WTC11 (cell line): ENCODE measurements at regions not wholly inside any gene's neighbourhood (a gene's known extent, or its start where the extent isn't known, plus 50 kb on each side); places are given as distances from the start of the nearest gene placed in this dataset.

Source experiments
- CREB1 ChIP-seq: sonication (generic); formaldehyde crosslinking; IDR thresholded peaks from 2 replicates; pipeline ENCODE4 v1.8.0; 2023; ENCODE audit warnings: mild to moderate bottlenecking, missing genetic modification reagents
- CTCF ChIP-seq: fragments of 200-600 bp; IDR thresholded peaks from 2 replicates; pipeline ENCODE4 v1.8.0; 2022; ENCODE audit warnings: antibody characterized with exemption
- FOXJ3 ChIP-seq: sonication (generic); formaldehyde crosslinking; IDR thresholded peaks from 2 replicates; pipeline ENCODE4 v1.9.0; 2021; ENCODE audit warnings: missing genetic modification reagents, mild to moderate bottlenecking, borderline replicate concordance
- IRF2 ChIP-seq: sonication (generic); formaldehyde crosslinking; IDR thresholded peaks from 2 replicates; pipeline ENCODE4 v1.8.0; 2022; ENCODE audit warnings: low read depth, missing genetic modification reagents, borderline replicate concordance
- TEAD4 ChIP-seq: sonication (generic); formaldehyde crosslinking; IDR thresholded peaks from 2 replicates; pipeline ENCODE4 v1.8.0; 2022; ENCODE audit warnings: mild to moderate bottlenecking, missing genetic modification reagents
- TF ChIP-seq, protein P1 (sequence below): sonication (generic); formaldehyde crosslinking; IDR thresholded peaks from 2 replicates; pipeline ENCODE4 v1.8.1; 2023; ENCODE audit warnings: mild to moderate bottlenecking, missing genetic modification reagents
- TF ChIP-seq, protein P2 (sequence below): sonication (generic); formaldehyde crosslinking; IDR thresholded peaks from 2 replicates; pipeline ENCODE4 v1.8.0; 2022; ENCODE audit warnings: mild to moderate bottlenecking, missing genetic modification reagents

GRCh38 chr2:235267251-235267650, 226.6 kb upstream of the AGAP1 start:
- no peak for TF ChIP-seq FOXJ3
- no peak for TF ChIP-seq CTCF
- TF ChIP-seq CREB1 (CRISPR knock-in tag) = no peak
- TF ChIP-seq, protein P1, sequence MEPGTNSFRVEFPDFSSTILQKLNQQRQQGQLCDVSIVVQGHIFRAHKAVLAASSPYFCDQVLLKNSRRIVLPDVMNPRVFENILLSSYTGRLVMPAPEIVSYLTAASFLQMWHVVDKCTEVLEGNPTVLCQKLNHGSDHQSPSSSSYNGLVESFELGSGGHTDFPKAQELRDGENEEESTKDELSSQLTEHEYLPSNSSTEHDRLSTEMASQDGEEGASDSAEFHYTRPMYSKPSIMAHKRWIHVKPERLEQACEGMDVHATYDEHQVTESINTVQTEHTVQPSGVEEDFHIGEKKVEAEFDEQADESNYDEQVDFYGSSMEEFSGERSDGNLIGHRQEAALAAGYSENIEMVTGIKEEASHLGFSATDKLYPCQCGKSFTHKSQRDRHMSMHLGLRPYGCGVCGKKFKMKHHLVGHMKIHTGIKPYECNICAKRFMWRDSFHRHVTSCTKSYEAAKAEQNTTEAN (CRISPR knock-in tag) = no peak
- TF ChIP-seq, protein P2, sequence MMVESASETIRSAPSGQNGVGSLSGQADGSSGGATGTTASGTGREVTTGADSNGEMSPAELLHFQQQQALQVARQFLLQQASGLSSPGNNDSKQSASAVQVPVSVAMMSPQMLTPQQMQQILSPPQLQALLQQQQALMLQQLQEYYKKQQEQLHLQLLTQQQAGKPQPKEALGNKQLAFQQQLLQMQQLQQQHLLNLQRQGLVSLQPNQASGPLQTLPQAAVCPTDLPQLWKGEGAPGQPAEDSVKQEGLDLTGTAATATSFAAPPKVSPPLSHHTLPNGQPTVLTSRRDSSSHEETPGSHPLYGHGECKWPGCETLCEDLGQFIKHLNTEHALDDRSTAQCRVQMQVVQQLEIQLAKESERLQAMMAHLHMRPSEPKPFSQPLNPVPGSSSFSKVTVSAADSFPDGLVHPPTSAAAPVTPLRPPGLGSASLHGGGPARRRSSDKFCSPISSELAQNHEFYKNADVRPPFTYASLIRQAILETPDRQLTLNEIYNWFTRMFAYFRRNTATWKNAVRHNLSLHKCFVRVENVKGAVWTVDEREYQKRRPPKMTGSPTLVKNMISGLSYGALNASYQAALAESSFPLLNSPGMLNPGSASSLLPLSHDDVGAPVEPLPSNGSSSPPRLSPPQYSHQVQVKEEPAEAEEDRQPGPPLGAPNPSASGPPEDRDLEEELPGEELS = no peak
- no peak for TF ChIP-seq IRF2
- no peak for TF ChIP-seq TEAD4
